OCI-LY7 (cell line): ENCODE measurements at regions not wholly inside any gene's neighbourhood (a gene's known extent, or its start where the extent isn't known, plus 50 kb on each side); places are given as distances from the start of the nearest gene placed in this dataset.

ENCODE experiments used
- EZH2phosphoT487 ChIP-seq: fragments of 200-600 bp; sonication (generic); IDR thresholded peaks from 2 replicates; pipeline ENCODE4 v1.6.1; 2018; ENCODE audit warnings: low read depth, borderline replicate concordance, mild to moderate bottlenecking, mixed run types, antibody characterized with exemption, low read length, moderate library complexity, mixed read lengths
- TF ChIP-seq, protein P1 (sequence below): fragments of 200-600 bp; sonication (generic); conservative IDR thresholded peaks from 2 replicates; pipeline ENCODE4 v1.5.1; 2014; ENCODE audit warnings: mild to moderate bottlenecking, antibody characterized with exemption, low read length, moderate library complexity, mixed read lengths

DNA sequence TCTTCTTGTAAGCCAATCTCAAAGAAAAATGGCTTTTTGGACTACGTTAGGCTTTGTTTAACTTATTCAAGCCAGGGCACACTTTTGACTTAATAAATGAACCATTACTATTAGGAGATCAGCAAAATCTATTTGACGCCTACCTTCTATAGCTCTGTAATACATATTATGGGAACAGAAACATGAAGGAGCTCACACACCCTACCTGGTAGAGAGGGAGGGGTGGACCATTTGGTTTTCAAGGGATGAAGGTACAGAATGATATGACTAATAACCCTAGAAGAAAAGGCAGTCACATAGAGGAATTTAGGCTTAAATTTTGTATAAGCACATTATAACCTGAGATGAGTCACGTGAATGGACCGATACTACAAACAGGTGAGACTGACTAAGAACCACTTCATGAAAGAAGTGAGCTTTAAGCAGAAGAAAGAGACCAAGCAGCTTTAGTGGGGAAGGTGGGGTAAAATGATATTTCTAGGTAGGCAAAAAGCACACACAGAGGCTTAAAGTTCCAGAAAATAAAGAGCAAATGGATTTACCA, 106.8 kb upstream of the CTTNBP2 start:
- TF ChIP-seq, protein P1, sequence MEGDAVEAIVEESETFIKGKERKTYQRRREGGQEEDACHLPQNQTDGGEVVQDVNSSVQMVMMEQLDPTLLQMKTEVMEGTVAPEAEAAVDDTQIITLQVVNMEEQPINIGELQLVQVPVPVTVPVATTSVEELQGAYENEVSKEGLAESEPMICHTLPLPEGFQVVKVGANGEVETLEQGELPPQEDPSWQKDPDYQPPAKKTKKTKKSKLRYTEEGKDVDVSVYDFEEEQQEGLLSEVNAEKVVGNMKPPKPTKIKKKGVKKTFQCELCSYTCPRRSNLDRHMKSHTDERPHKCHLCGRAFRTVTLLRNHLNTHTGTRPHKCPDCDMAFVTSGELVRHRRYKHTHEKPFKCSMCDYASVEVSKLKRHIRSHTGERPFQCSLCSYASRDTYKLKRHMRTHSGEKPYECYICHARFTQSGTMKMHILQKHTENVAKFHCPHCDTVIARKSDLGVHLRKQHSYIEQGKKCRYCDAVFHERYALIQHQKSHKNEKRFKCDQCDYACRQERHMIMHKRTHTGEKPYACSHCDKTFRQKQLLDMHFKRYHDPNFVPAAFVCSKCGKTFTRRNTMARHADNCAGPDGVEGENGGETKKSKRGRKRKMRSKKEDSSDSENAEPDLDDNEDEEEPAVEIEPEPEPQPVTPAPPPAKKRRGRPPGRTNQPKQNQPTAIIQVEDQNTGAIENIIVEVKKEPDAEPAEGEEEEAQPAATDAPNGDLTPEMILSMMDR, result no peak
- TF ChIP-seq EZH2phosphoT487, result no peak
